ENCODE measurements at regions not wholly inside any gene's neighbourhood (a gene's known extent, or its start where the extent isn't known, plus 50 kb on each side); places are given as distances from the start of the nearest gene placed in this dataset.

GRCh38 chr2:821546-821945, 129.1 kb upstream of the SNTG2 start:
- H3K36me3 ChIP-seq (ENCODE audit: control insufficient read depth, insufficient read depth, low read length): no peaks in the 10 kb centered on the region

GRCh38 chr2:819601-820000, 131.0 kb upstream of the SNTG2 start:
- ChIA-PET POLR2A (no interaction called here), CTCF (no interaction called here)
- no peak overlapping the region for H3K27ac ChIP-seq (ENCODE audit: low read length)
- no peak for DNase-seq (ENCODE audit: low read depth, low spot score)
- no peaks in the 10 kb centered on the region for H3K36me3 ChIP-seq (ENCODE audit: control insufficient read depth, insufficient read depth, low read length)
- no peak overlapping the region for H3K4me3 ChIP-seq (ENCODE audit: low read depth in 2 of 2, low read length in 2 of 2)
- no peaks in the 10 kb centered on the region for H3K27me3 ChIP-seq (ENCODE audit: control insufficient read depth, insufficient read depth, low read length)
- ATAC-seq: no peak
- no peaks in the 10 kb centered on the region for H3K4me1 ChIP-seq (ENCODE audit: control insufficient read depth, insufficient read depth, low read length)
- no TSS peak for BruUV-seq (replicated peaks)
- in situ Hi-C loops (cut with HindIII; ENCODE audit: low pct_unique_long_range_greater_than_20kb, low sequenced_read_pairs): no loop called here
- TF ChIP-seq TCF7L2 (IDR thresholded peaks at IDR 0.05; ENCODE audit: low read depth, low read length) (no peak), CTCF (IDR thresholded peaks at IDR 0.05) (no peak), REST (IDR thresholded peaks at IDR 0.05; ENCODE audit: insufficient read depth in 1 of 2, low read depth in 2 of 2, low read length in 1 of 2) (no peak), POLR2AphosphoS5 (IDR thresholded peaks at IDR 0.05; ENCODE audit: low read depth, low read length) (no peak), SIN3A (IDR thresholded peaks at IDR 0.05; ENCODE audit: borderline replicate concordance, insufficient read depth, low read depth, low read length) (no peak)
- intact Hi-C loops (cut with micrococcal nuclease; ENCODE audit: unreplicated experiment): no loop called here
- no peaks in the 10 kb centered on the region for H3K9me3 ChIP-seq (ENCODE audit: control insufficient read depth, insufficient read depth, low read depth, low read length)

More at GRCh38 chr2:821546-821945, 129.1 kb upstream of the SNTG2 start:
- Histone ChIP-seq H3K4me1 (ENCODE audit: control insufficient read depth, insufficient read depth, low read length) (no peaks in the 10 kb centered on the region), H3K27ac (ENCODE audit: low read length) (no peak overlapping the region), H3K9me3 (ENCODE audit: control insufficient read depth, insufficient read depth, low read depth, low read length) (no peaks in the 10 kb centered on the region), H3K4me3 (ENCODE audit: low read depth in 2 of 2, low read length in 2 of 2) (no peak overlapping the region), H3K27me3 (ENCODE audit: control insufficient read depth, insufficient read depth, low read length) (no peaks in the 10 kb centered on the region)
- in situ Hi-C loops (cut with HindIII; ENCODE audit: low pct_unique_long_range_greater_than_20kb, low sequenced_read_pairs) (no loop called here), intact Hi-C loops (cut with micrococcal nuclease; ENCODE audit: unreplicated experiment) (no loop called here)
- DNase-seq (ENCODE audit: low read depth, low spot score) (no peak), ATAC-seq (no peak)
- ChIA-PET POLR2A (no interaction called here), CTCF (no interaction called here)
- TF ChIP-seq TCF7L2 (IDR thresholded peaks at IDR 0.05; ENCODE audit: low read depth, low read length) (no peak), SIN3A (IDR thresholded peaks at IDR 0.05; ENCODE audit: borderline replicate concordance, insufficient read depth, low read depth, low read length) (no peak), POLR2AphosphoS5 (IDR thresholded peaks at IDR 0.05; ENCODE audit: low read depth, low read length) (no peak), CTCF (IDR thresholded peaks at IDR 0.05) (no peak), REST (IDR thresholded peaks at IDR 0.05; ENCODE audit: insufficient read depth in 1 of 2, low read depth in 2 of 2, low read length in 1 of 2) (no peak)
- no TSS peak for BruUV-seq (replicated peaks)
